Smooth muscle cell (in vitro differentiated cells): ENCODE measurements at regions not wholly inside any gene's neighbourhood (a gene's known extent, or its start where the extent isn't known, plus 50 kb on each side); places are given as distances from the start of the nearest gene placed in this dataset.

Experiments
- DNase-seq: peaks from one replicate; lab custom pipeline; 2025; ENCODE audit not compliant: unreplicated experiment; lab: John Stamatoyannopoulos, UW
- H2AFZ ChIP-seq: fragments of 200-600 bp; sonication (generic); 2 replicates; pipeline ENCODE4 v1.6.0; 2016; ENCODE audit warnings: antibody characterized with exemption, low read depth, mild to moderate bottlenecking
- H3F3A ChIP-seq: fragments of 200-600 bp; sonication (generic); 2 replicates; pipeline ENCODE4 v1.6.0; 2017; ENCODE audit warnings: antibody characterized with exemption, low read depth
- H3K27ac ChIP-seq: fragments of 200-600 bp; sonication (generic); 2 replicates; pipeline ENCODE4 v1.5.1; 2016; ENCODE audit warnings: low read depth, mild to moderate bottlenecking
- H3K27me3 ChIP-seq: fragments of 200-600 bp; sonication (generic); 2 replicates; pipeline ENCODE4 v1.6.1; 2016; ENCODE audit warnings: low read depth, mild to moderate bottlenecking
- H3K36me3 ChIP-seq: fragments of 200-600 bp; sonication (generic); 2 replicates; pipeline ENCODE4 v1.5.1; 2016; ENCODE audit warnings: low read depth
- H3K4me1 ChIP-seq: fragments of 200-600 bp; sonication (generic); 2 replicates; pipeline ENCODE4 v1.5.1; 2016; ENCODE audit warnings: low read depth
- H3K4me2 ChIP-seq: fragments of 200-600 bp; sonication (generic); 2 replicates; pipeline ENCODE4 v1.6.0; 2016; ENCODE audit warnings: mild to moderate bottlenecking
- H3K4me3 ChIP-seq: fragments of 200-600 bp; sonication (generic); 2 replicates; pipeline ENCODE4 v1.5.1; 2016; ENCODE audit warnings: mild to moderate bottlenecking
- H3K79me2 ChIP-seq: fragments of 200-600 bp; sonication (generic); 2 replicates; pipeline ENCODE4 v1.6.0; 2016; ENCODE audit warnings: low read depth, mild to moderate bottlenecking
- H3K9ac ChIP-seq: fragments of 200-600 bp; sonication (generic); 2 replicates; pipeline ENCODE4 v1.6.0; 2016; ENCODE audit warnings: low read depth
- H3K9me3 ChIP-seq: fragments of 200-600 bp; sonication (generic); replicated peaks from 2 replicates; pipeline ENCODE4 v1.5.1; 2016; ENCODE audit warnings: low read depth
- H4K20me1 ChIP-seq: fragments of 200-600 bp; sonication (generic); 2 replicates; pipeline ENCODE4 v1.6.0; 2016; ENCODE audit warnings: low read depth
- CTCF ChIP-seq: fragments of 200-600 bp; sonication (generic); IDR thresholded peaks from 2 replicates; pipeline ENCODE4 v1.5.1; 2017; ENCODE audit warnings: borderline replicate concordance, mild to moderate bottlenecking, antibody characterized with exemption; ENCODE audit not compliant: insufficient read depth, poor library complexity, severe bottlenecking
- WGBS: methylation state at CpG from one replicate; pipeline ENCODE4 v1.1.7; 2016; ENCODE audit warnings: low lambda C conversion rate; 5-methylcytosine and 5-hydroxymethylcytosine counted together

GRCh38 chr2:199684168-199684567, 166.8 kb downstream of the FTCDNL1 start:
- Histone ChIP-seq H4K20me1 (no peaks in the 10 kb centered on the region), H3F3A (no peaks in the 10 kb centered on the region), H3K4me1 (no peaks in the 10 kb centered on the region), H3K9me3 (no peaks in the 10 kb centered on the region), H3K27ac (no peak overlapping the region), H3K79me2 (no peaks in the 10 kb centered on the region), H3K36me3 (no peaks in the 10 kb centered on the region), H2AFZ (no peak overlapping the region), H3K4me2 (no peak overlapping the region), H3K27me3 (no peaks in the 10 kb centered on the region), H3K9ac (no peak overlapping the region), H3K4me3 (no peak overlapping the region)
- no peak for DNase-seq
- 92% methylated on average over 1 of the region's 1 CpG for WGBS
- no peak for TF ChIP-seq CTCF

GRCh38 chr2:199682001-199682400, 169.0 kb downstream of the FTCDNL1 start:
- no peaks in the 10 kb centered on the region for H3K36me3 ChIP-seq
- no peak overlapping the region for H2AFZ ChIP-seq
- no peak overlapping the region for H3K9ac ChIP-seq
- no peaks in the 10 kb centered on the region for H3K4me1 ChIP-seq
- no peak overlapping the region for H3K27ac ChIP-seq
- no peak overlapping the region for H3K4me3 ChIP-seq
- WGBS = 100% methylated on average over 1 of the region's 1 CpG
- no peaks in the 10 kb centered on the region for H3K9me3 ChIP-seq
- TF ChIP-seq CTCF = no peak
- no peaks in the 10 kb centered on the region for H4K20me1 ChIP-seq
- no peaks in the 10 kb centered on the region for H3F3A ChIP-seq
- no peak for DNase-seq
- H3K79me2 ChIP-seq = no peaks in the 10 kb centered on the region
- no peaks in the 10 kb centered on the region for H3K27me3 ChIP-seq
- H3K4me2 ChIP-seq = no peak overlapping the region

- H3K4me2 ChIP-seq = no peak overlapping the region
- H3K9me3 ChIP-seq = no peaks in the 10 kb centered on the region
- no peaks in the 10 kb centered on the region for H3K4me1 ChIP-seq
- H2AFZ ChIP-seq = no peak overlapping the region
- no peaks in the 10 kb centered on the region for H3F3A ChIP-seq
- H3K79me2 ChIP-seq = no peaks in the 10 kb centered on the region
- H3K27ac ChIP-seq = no peak overlapping the region
- no peak for DNase-seq
- no peak overlapping the region for H3K4me3 ChIP-seq
- H3K27me3 ChIP-seq = no peaks in the 10 kb centered on the region
- H4K20me1 ChIP-seq = no peaks in the 10 kb centered on the region
- no peaks in the 10 kb centered on the region for H3K36me3 ChIP-seq
- 91% methylated on average over 4 of the region's 4 CpGs for WGBS
- H3K9ac ChIP-seq = no peak overlapping the region
- no peak for TF ChIP-seq CTCF
These were observed 170.5 kb downstream of the FTCDNL1 start for GRCh38 chr2:199680482-199680881.

GRCh38 chr2:199679883-199680282, 171.1 kb downstream of the FTCDNL1 start:
- Histone ChIP-seq H3K79me2 (no peaks in the 10 kb centered on the region), H3K27me3 (no peaks in the 10 kb centered on the region), H3K4me1 (no peaks in the 10 kb centered on the region), H2AFZ (no peak overlapping the region), H3K9ac (no peak overlapping the region), H3F3A (no peaks in the 10 kb centered on the region), H3K4me3 (no peak overlapping the region), H3K36me3 (no peaks in the 10 kb centered on the region), H3K9me3 (no peaks in the 10 kb centered on the region), H4K20me1 (no peaks in the 10 kb centered on the region), H3K27ac (no peak overlapping the region), H3K4me2 (no peak overlapping the region)
- no peak for TF ChIP-seq CTCF
- no peak for DNase-seq
- 91% methylated on average over 1 of the region's 1 CpG for WGBS
